Thymus (tissue), 11 donors: ENCODE measurements at regions not wholly inside any gene's neighbourhood (a gene's known extent, or its start where the extent isn't known, plus 50 kb on each side); places are given as distances from the start of the nearest gene placed in this dataset.

Experiments used
- DNase-seq, 9 donors: peaks; one replicate each; pipeline ENCODE4 v3.0.0-alpha.2; 2013; ENCODE audit warnings: low spot score in 9 of 9, low read depth in 6 of 9, missing footprints in 1 of 9
- H3K27ac ChIP-seq, 2 donors: one replicate each; pipeline ENCODE4 v1.5.1; 2013; ENCODE audit warnings: control low read depth in 1 of 2, low read depth in 1 of 2, low read length in 1 of 2, mild to moderate bottlenecking in 1 of 2, moderate library complexity in 1 of 2
- H3K27me3 ChIP-seq, 2 donors: one replicate each; pipeline ENCODE4 v1.5.1; 2013; ENCODE audit warnings: low read length in 1 of 2; ENCODE audit not compliant: control insufficient read depth in 2 of 2, insufficient read depth in 1 of 2
- H3K36me3 ChIP-seq, 2 donors: one replicate each; pipeline ENCODE4 v1.5.1; 2013; ENCODE audit warnings: low read length in 1 of 2, mild to moderate bottlenecking in 1 of 2, moderate library complexity in 1 of 2; ENCODE audit not compliant: control insufficient read depth in 2 of 2, insufficient read depth in 2 of 2
- H3K4me1 ChIP-seq, 2 donors: one replicate each; pipeline ENCODE4 v1.5.1; 2013; ENCODE audit warnings: low read length in 2 of 2; ENCODE audit not compliant: control insufficient read depth in 2 of 2, insufficient read depth in 2 of 2
- H3K4me3 ChIP-seq, 2 donors: one replicate each; pipeline ENCODE4 v1.5.1; 2013; ENCODE audit warnings: low read length in 2 of 2, control low read depth in 1 of 2, mild to moderate bottlenecking in 1 of 2
- H3K9me3 ChIP-seq, 2 donors: one replicate each; pipeline ENCODE4 v1.5.1; 2013; ENCODE audit warnings: low read length in 1 of 2, mild to moderate bottlenecking in 1 of 2; ENCODE audit not compliant: control insufficient read depth in 2 of 2, insufficient read depth in 1 of 2
- WGBS: extraction: QIAGEN DNeasy Blood & Tissue Kit; methylation state at CpG from one replicate; pipeline ENCODE4 v1.1.7; 2013; 5-methylcytosine and 5-hydroxymethylcytosine counted together
- donor health status: healthy.

DNA sequence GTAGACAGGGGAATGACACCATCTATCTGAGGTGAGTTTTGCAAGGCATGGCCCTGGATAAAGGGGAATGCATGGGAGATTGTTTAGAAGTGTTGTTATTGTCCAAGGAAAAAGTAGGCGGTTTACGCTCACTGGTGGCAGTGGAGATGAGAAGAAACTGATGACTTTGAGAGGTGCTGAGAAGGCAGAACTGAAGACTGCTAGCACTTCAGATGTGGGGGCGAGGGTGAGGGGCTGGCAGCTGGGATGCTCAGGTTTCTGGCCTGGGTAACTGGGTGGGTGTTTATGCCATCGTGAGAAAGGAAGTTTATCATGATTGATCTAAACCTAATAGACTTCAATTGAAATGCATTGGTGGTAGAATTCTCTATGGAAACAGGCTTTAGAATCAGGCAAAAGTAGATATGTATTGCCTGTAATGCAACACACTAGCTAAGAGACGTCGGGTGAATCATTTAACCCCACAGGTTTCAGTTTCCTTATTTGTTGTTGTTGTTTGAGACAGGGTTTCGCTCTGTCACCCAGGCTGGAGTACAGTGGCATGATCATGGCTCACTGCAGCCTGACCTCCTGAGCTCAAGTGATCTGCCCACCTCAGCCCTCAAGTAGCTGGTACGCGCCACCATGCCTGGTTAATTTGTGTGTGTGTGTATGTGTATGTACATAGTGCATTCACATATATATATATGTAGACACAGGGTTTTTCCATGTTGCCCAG is 123.5 kb downstream of the SLC24A2 start:
- Histone ChIP-seq H3K36me3 (no peaks in the 10 kb centered on the region), H3K4me1 (no peaks in the 10 kb centered on the region), H3K9me3 (no peaks in the 10 kb centered on the region), H3K27me3 (no peaks in the 10 kb centered on the region), H3K4me3 (no peak overlapping the region), H3K27ac (no peak overlapping the region)
- no peak for DNase-seq
- 94% methylated on average over 9 of the region's 9 CpGs for WGBS

DNA sequence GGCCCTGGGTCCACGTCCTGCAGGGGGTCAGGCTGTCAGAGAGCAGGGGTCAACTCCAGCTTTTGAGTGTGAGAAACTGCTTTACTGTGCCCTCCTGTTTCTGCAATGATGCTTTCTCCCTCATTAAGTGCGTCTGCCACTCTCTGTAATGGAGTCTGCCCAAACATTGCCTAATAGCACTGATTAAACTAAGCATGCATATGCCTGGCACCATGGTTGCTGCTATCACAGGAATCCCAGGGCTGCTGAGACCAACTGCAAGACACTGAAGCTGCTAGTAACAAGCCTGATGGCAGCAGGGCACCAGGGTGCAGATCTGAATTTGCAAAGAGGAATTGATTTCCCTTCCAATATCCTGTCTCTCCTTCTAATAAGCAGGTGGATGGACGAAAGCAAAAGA is 125.3 kb downstream of the SLC24A2 start:
- DNase-seq: no peak
- H3K27ac ChIP-seq: no peak overlapping the region
- no peak overlapping the region for H3K4me3 ChIP-seq
- no peaks in the 10 kb centered on the region for H3K4me1 ChIP-seq
- H3K9me3 ChIP-seq: no peaks in the 10 kb centered on the region
- H3K36me3 ChIP-seq: no peaks in the 10 kb centered on the region
- WGBS: 84% methylated on average over 3 of the region's 3 CpGs
- no peaks in the 10 kb centered on the region for H3K27me3 ChIP-seq

DNA sequence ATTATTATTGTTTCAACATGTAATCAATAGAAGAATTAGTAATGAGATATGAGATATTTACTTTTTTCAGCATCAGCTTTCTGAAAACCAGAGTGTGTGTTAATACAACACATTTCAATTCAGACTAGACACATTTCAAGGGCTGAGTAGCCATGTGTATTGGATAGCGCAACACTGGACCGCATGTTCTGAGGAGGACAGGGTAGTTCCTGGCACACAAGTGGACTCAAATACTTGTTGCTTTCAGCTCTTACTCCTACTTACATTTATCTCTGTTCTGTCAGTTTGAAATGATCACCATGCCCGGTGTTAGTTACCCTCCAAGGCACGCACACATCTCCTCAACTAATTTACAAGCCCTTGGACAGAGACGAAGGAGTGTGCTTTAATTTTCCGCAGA is 126.6 kb downstream of the SLC24A2 start:
- H3K4me1 ChIP-seq: no peaks in the 10 kb centered on the region
- H3K36me3 ChIP-seq: no peaks in the 10 kb centered on the region
- no peak overlapping the region for H3K4me3 ChIP-seq
- H3K9me3 ChIP-seq: no peaks in the 10 kb centered on the region
- H3K27ac ChIP-seq: no peak overlapping the region
- H3K27me3 ChIP-seq: no peaks in the 10 kb centered on the region
- no peak for DNase-seq
- 96% methylated on average over 6 of the region's 6 CpGs for WGBS

DNA sequence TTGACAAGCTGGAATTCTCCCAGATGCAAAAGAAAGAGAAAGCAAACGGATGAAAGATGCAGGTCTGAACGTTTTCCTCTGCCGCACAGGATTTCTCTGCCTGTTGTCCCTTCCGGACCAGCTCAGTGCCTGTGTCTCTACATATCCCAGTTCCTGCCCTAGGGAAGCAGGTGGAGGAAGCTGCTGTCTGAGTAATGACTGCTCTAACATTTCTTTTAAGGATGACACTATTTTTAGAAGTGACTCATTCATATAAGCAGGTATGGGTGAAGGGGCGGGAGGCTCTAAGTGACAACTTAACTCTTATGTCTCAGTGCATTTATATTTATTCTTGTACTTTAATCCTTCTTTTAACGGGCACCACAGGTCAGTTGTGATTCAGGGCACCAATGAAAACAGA is 128.8 kb downstream of the SLC24A2 start:
- no peak for DNase-seq
- Histone ChIP-seq H3K27me3 (no peaks in the 10 kb centered on the region), H3K4me3 (no peak overlapping the region), H3K4me1 (no peaks in the 10 kb centered on the region), H3K36me3 (no peaks in the 10 kb centered on the region), H3K27ac (no peak overlapping the region), H3K9me3 (no peaks in the 10 kb centered on the region)
- 75% methylated on average over 6 of the region's 6 CpGs for WGBS

DNA sequence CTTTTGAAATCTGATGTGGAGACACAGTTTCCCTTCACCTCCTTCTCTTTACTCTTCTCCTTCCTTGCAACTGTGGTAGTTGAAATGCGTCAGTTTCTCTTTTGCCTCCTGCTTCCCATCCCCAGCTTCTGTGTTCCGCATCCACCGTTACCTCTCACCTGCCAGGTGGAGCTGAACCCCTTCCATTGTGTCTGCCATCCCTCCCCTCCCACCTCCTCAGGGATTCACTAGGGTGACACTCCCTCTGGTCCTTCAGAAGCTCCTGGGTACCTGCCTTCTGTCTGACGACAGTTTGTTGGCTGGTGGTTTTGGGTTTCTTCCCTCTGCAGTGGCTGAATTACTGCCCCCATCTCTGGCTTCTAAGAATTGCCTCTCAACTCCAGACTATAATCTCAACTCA is 132.1 kb downstream of the SLC24A2 start:
- Histone ChIP-seq H3K36me3 (no peaks in the 10 kb centered on the region), H3K9me3 (no peaks in the 10 kb centered on the region)
- WGBS: 84% methylated on average over 4 of the region's 4 CpGs

DNA sequence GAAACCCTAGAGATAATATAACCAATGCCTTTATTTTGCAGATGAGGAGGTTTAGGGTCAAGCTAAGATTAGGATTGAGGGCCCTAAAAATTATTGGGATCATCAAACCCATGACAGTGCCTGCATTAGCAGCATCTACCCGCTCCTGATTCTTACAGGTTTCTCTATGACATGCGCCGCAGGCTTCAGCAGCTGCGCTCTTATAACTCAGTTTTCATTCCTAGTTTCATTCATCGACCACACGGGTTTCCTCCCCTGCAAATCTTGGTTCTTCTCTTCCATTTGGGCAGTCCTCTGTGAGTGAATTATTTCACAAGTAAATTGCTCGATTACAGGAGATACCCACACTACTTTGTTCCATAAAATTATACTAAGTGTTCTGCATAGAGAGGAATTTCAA is 137.2 kb downstream of the SLC24A2 start:
- Histone ChIP-seq H3K4me3 (no peak overlapping the region), H3K36me3 (no peaks in the 10 kb centered on the region), H3K4me1 (no peaks in the 10 kb centered on the region), H3K9me3 (no peaks in the 10 kb centered on the region), H3K27me3 (no peaks in the 10 kb centered on the region), H3K27ac (no peak overlapping the region)
- 96% methylated on average over 7 of the region's 7 CpGs for WGBS
- DNase-seq: no peak

More for the DNA sequence above, 132.1 kb downstream of the SLC24A2 start:
- Histone ChIP-seq H3K27ac (no peak overlapping the region), H3K4me3 (no peak overlapping the region), H3K4me1 (no peaks in the 10 kb centered on the region), H3K27me3 (no peaks in the 10 kb centered on the region)
- no peak for DNase-seq

DNA sequence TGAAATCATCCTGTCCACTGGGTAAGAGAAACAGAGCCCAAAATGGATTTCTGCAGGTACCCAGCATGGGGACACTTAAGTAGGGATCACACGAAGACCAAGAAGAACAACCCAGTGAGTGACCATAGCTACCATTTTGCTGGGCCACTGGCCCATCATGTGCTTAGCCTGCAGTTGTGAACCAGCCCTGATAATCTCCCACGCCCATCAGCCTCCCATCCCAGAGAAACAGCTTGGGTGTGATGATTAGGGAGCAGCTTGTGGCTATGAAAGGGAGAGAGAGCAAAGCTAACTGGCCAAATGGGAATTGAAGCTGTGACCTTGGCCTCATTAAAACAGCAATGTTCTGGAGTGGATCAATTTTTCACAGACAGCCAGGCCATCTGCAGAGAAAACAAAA is 138.5 kb downstream of the SLC24A2 start:
- H3K27ac ChIP-seq: no peak overlapping the region
- no peaks in the 10 kb centered on the region for H3K36me3 ChIP-seq
- no peak overlapping the region for H3K4me3 ChIP-seq
- H3K4me1 ChIP-seq: no peaks in the 10 kb centered on the region
- 94% methylated on average over 2 of the region's 2 CpGs for WGBS
- H3K27me3 ChIP-seq: no peaks in the 10 kb centered on the region
- no peak for DNase-seq
- no peaks in the 10 kb centered on the region for H3K9me3 ChIP-seq

DNA sequence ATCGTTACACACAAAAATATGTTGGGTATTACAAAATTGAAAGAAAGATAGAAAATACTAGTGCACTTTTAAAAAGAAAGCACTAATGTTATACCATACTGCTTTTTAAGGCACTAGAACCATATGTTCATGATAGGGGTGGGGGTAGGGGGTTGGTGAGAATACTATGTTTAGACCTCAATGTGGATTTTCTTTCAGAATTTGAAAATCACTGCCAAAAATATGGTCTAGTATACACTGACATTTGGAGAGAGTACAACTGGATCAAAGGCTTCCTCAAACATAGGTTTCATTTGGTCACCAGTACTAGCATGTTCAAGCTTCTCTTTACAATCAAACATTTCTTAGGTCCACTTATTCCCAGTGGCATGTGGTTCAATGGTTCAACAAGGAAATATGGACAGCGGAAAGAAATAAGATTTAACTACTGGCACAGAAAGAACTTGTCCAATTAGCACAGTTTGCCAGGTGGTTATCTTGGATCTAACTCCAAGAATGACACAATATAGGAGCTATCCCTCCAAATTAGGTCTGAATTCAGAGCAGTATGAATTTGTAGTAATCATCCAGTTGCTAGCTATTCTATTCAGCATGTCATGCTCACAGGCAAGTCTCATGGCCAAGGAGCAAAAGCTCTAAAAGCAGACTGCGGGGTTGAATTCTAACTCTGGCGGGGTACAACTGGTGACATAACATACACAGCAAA is 139.3 kb downstream of the SLC24A2 start:
- no peak for DNase-seq
- Histone ChIP-seq H3K4me3 (no peak overlapping the region), H3K27ac (no peak overlapping the region), H3K36me3 (no peaks in the 10 kb centered on the region), H3K9me3 (no peaks in the 10 kb centered on the region), H3K27me3 (no peaks in the 10 kb centered on the region), H3K4me1 (no peaks in the 10 kb centered on the region)
- 83% methylated on average over 4 of the region's 4 CpGs for WGBS

DNA sequence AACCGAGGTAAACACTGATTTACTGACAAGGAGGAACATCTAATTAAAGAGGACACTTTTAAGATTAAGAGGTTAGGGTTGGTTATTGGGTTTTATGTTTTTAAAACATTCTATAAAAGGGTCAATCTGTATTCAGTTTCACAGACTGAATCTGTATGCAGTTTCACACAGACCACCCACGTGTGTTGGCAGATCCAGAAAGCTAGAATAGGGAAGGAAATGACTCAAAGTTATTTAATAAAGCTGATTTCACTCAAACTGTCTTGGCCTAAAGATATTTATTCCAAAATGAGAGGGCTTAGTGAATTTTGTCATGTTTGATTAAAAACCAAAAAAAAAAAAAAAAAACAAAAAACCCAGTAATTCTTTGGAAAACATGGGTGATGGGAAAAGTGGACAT is 140.2 kb downstream of the SLC24A2 start:
- 11% methylated on average over 2 of the region's 2 CpGs for WGBS
- no peak for DNase-seq
- Histone ChIP-seq H3K9me3 (no peaks in the 10 kb centered on the region), H3K36me3 (no peaks in the 10 kb centered on the region), H3K27me3 (no peaks in the 10 kb centered on the region), H3K27ac (no peak overlapping the region), H3K4me1 (no peaks in the 10 kb centered on the region), H3K4me3 (no peak overlapping the region)
